Neutrophil (primary cell): ENCODE measurements at regions not wholly inside any gene's neighbourhood (a gene's known extent, or its start where the extent isn't known, plus 50 kb on each side); places are given as distances from the start of the nearest gene placed in this dataset.

Source experiments
- H3K27ac ChIP-seq: fragments of 200-600 bp; sonication (generic); 2 replicates; pipeline ENCODE4 v1.5.1; 2016; ENCODE audit warnings: mild to moderate bottlenecking, moderate library complexity
- H3K27me3 ChIP-seq: fragments of 200-600 bp; sonication (generic); 2 replicates; pipeline ENCODE4 v1.6.0; 2016; ENCODE audit warnings: mild to moderate bottlenecking
- H3K36me3 ChIP-seq: fragments of 200-600 bp; sonication (generic); 2 replicates; pipeline ENCODE4 v1.5.1; 2017
- H3K4me1 ChIP-seq, 2 experiments: fragments of 200-600 bp in 1 of 2; sonication (generic) in 1 of 2; 1 replicate in 1 of 2; 2 replicates in 1 of 2; pipeline versions ENCODE4 v1.5.1 to v1.6.1; 2013 to 2016; ENCODE audit warnings: low read depth in 1 of 2, low read length in 1 of 2, mild to moderate bottlenecking in 1 of 2, moderate library complexity in 1 of 2; ENCODE audit not compliant: control insufficient read depth in 1 of 2, insufficient read depth in 1 of 2
- H3K4me3 ChIP-seq, 2 experiments: fragments of 200-600 bp in 1 of 2; sonication (generic) in 1 of 2; 1 replicate in 1 of 2; 2 replicates in 1 of 2; pipeline ENCODE4 v1.5.1; 2013 to 2016; ENCODE audit warnings: low read depth in 1 of 2, low read length in 1 of 2, mild to moderate bottlenecking in 1 of 2, moderate library complexity in 1 of 2
- H3K9me3 ChIP-seq: fragments of 200-600 bp; sonication (generic); 2 replicates; pipeline ENCODE4 v1.5.1; 2016
- TF ChIP-seq, protein P1 (sequence below): fragments of 200-600 bp; sonication (generic); IDR thresholded peaks from 2 replicates; pipeline ENCODE4 v1.5.1; 2016; ENCODE audit warnings: antibody characterized with exemption

DNA sequence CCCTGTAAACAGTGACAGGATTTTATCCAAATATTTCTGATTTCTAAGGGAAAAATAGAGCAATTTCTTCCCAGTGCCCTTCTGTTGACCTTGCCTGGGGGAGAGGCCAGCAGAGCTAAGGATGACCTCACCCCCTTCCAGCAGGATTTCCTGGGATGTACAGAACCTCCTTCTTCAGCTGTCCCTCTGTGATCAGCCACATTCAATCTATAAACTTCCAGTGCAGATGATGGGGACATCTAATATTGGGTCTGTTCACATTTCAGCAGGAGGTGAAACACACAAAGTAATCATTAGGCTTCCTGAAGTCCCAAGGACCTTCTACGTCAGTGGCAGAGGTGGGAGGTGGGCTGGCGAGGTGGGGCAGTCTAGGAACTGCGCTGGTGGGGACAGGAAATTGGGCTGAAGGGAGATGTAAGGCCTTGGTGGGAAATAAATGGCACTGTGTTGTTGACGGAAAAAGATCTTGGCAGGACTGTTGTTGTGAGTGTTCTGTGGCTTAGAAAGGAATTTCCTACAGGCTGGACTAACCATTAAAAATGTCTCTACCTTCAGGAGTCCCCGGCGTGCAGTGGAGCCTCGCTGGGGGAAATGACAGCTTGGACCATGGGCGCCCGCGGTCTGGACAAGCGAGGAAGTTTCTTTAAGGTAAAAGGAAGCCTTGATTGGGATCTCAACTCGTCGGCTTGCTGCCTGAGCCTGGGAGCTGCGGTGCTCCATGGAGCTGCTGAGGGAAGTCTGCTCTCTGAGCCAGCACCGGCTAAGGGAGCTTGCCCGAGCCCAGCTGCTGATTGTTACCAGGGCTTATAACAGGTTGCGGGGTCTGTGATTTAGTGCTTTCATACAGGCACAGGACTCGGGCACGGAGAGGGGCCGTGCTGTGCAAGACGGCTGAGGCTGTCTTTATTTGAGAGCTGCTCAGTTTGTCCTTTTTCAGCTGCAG, 127.9 kb upstream of the NAA20 start:
- peaks cover 6 to 14% of the 10 kb centered on the region in 2 experiments for H3K4me1 ChIP-seq
- no peaks in the 10 kb centered on the region for H3K9me3 ChIP-seq
- H3K36me3 ChIP-seq: no peaks in the 10 kb centered on the region
- H3K4me3 ChIP-seq: no peak overlapping the region
- H3K27me3 ChIP-seq: peaks cover 23% of the 10 kb centered on the region
- no peak overlapping the region for H3K27ac ChIP-seq
- TF ChIP-seq, protein P1, sequence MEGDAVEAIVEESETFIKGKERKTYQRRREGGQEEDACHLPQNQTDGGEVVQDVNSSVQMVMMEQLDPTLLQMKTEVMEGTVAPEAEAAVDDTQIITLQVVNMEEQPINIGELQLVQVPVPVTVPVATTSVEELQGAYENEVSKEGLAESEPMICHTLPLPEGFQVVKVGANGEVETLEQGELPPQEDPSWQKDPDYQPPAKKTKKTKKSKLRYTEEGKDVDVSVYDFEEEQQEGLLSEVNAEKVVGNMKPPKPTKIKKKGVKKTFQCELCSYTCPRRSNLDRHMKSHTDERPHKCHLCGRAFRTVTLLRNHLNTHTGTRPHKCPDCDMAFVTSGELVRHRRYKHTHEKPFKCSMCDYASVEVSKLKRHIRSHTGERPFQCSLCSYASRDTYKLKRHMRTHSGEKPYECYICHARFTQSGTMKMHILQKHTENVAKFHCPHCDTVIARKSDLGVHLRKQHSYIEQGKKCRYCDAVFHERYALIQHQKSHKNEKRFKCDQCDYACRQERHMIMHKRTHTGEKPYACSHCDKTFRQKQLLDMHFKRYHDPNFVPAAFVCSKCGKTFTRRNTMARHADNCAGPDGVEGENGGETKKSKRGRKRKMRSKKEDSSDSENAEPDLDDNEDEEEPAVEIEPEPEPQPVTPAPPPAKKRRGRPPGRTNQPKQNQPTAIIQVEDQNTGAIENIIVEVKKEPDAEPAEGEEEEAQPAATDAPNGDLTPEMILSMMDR: no peak

- no peak overlapping the region for H3K27ac ChIP-seq
- no peak overlapping the region for H3K4me3 ChIP-seq
- H3K27me3 ChIP-seq: peaks cover 23% of the 10 kb centered on the region
- no peaks in the 10 kb centered on the region for H3K36me3 ChIP-seq
- TF ChIP-seq, protein P1: no peak
- peaks cover under 1 to 7% of the 10 kb centered on the region in 2 experiments for H3K4me1 ChIP-seq
- H3K9me3 ChIP-seq: no peaks in the 10 kb centered on the region
These were observed 126.6 kb upstream of the NAA20 start for GRCh38 chr20:19890445-19891051.

DNA sequence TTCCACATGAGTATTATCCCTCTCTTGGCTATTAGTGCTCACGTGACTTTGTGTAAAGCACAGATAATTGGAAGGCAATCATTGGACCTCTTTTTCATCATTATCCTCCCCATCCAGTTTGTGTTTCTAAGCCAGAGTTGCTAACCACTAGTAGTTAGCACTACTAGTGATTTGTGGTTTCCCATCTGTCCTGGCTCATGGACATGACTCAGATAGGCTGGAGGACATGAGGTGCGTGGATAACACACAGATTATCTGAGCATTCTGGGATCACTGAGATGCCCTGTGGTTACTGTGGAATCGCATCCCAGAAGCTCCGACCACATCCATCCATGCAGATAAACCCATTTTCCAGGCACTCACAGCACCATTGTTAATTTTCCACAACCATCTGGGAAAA, 123.8 kb upstream of the NAA20 start:
- Histone ChIP-seq H3K4me1 (no peaks in the 10 kb centered on the region), H3K4me3 (no peak overlapping the region), H3K36me3 (no peaks in the 10 kb centered on the region), H3K27me3 (peaks cover 21% of the 10 kb centered on the region), H3K9me3 (no peaks in the 10 kb centered on the region), H3K27ac (no peak overlapping the region)
- TF ChIP-seq, protein P1: no peak

- Histone ChIP-seq H3K9me3 (no peaks in the 10 kb centered on the region), H3K27me3 (no peaks in the 10 kb centered on the region), H3K4me1 (no peaks in the 10 kb centered on the region), H3K36me3 (no peaks in the 10 kb centered on the region), H3K4me3 (no peak overlapping the region), H3K27ac (no peak overlapping the region)
- TF ChIP-seq, protein P1: no peak
These were observed 121.4 kb upstream of the NAA20 start for GRCh38 chr20:19895761-19896160.

DNA sequence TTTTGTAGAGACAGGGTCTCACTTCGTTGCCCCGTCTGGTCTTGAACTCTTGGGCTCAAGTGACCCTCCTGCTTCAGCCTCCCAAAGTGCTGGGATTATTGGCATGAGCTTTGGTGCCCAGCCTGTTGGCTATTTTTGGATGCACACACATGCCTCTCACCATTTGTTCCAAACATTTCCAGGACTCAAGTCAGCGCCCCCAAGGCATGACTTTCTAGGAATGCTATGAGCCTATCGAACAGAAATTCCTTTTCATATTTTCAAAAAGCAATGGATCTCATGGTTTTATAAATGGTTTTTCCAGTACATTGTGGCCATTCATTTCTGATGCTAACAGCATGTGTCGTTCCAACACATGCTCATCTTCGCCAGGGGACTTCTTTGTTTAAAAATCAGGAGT, 119.3 kb upstream of the NAA20 start:
- TF ChIP-seq, protein P1: no peak
- no peaks in the 10 kb centered on the region for H3K36me3 ChIP-seq
- no peak overlapping the region for H3K27ac ChIP-seq
- H3K9me3 ChIP-seq: no peaks in the 10 kb centered on the region
- no peak overlapping the region for H3K4me3 ChIP-seq
- H3K4me1 ChIP-seq: no peaks in the 10 kb centered on the region
- no peaks in the 10 kb centered on the region for H3K27me3 ChIP-seq
